GM19395 (cell line): ENCODE measurements at regions not wholly inside any gene's neighbourhood (a gene's known extent, or its start where the extent isn't known, plus 50 kb on each side); places are given as distances from the start of the nearest gene placed in this dataset.
A peak's percentile ranks its signal among the peaks of the same experiment; 100 is the strongest.

ENCODE experiments used
- ATAC-seq: cut with Tn5 transposase; IDR thresholded peaks from one replicate; pipeline ENCODE4 v1.9.1; 2021; ENCODE audit warnings: mild to moderate bottlenecking, moderate library complexity; ENCODE audit not compliant: unreplicated experiment

GRCh38 chr1:219477861-219478260 lies 135.0 kb downstream of the ZC3H11B start:
- ATAC-seq, result no peak

GRCh38 chr1:219476716-219477115 lies 136.2 kb downstream of the ZC3H11B start:
- ATAC-seq, result peak; percentile 48

- ATAC-seq, result peak; percentile 76
These were observed 136.8 kb downstream of the ZC3H11B start for GRCh38 chr1:219476116-219476515.

- ATAC-seq, result peak; percentile 58
These were observed 140.3 kb downstream of the ZC3H11B start for GRCh38 chr1:219472596-219472995.

- ATAC-seq, result no peak
These were observed 145.4 kb downstream of the ZC3H11B start for GRCh38 chr1:219467524-219467923.

GRCh38 chr1:219466766-219467165 lies 146.1 kb downstream of the ZC3H11B start:
- no peak for ATAC-seq

- peak; percentile 62 for ATAC-seq
These were observed 147.5 kb downstream of the ZC3H11B start for GRCh38 chr1:219465212-219466093.

- ATAC-seq, result no peak
These were observed 149.3 kb downstream of the ZC3H11B start for GRCh38 chr1:219463636-219464035.

- no peak for ATAC-seq
These were observed 150.9 kb downstream of the ZC3H11B start for GRCh38 chr1:219461981-219462400.

- ATAC-seq, result peak; percentile 77
These were observed 151.7 kb downstream of the ZC3H11B start for GRCh38 chr1:219460896-219461815.

- peak; percentile 32 for ATAC-seq
These were observed 152.6 kb downstream of the ZC3H11B start for GRCh38 chr1:219460081-219460895.

GRCh38 chr1:219459351-219460080 lies 153.4 kb downstream of the ZC3H11B start:
- ATAC-seq, result no peak

- no peak for ATAC-seq
These were observed 166.6 kb downstream of the ZC3H11B start for GRCh38 chr1:219446288-219446687.

- ATAC-seq, result no peak
These were observed 167.0 kb downstream of the ZC3H11B start for GRCh38 chr1:219445864-219446263.

- no peak for ATAC-seq
These were observed 168.4 kb downstream of the ZC3H11B start for GRCh38 chr1:219444474-219444873.

GRCh38 chr1:219443763-219444162 lies 169.1 kb downstream of the ZC3H11B start:
- no peak for ATAC-seq

GRCh38 chr1:219442611-219443061 lies 170.3 kb downstream of the ZC3H11B start:
- no peak for ATAC-seq

- ATAC-seq, result no peak
These were observed 171.0 kb downstream of the ZC3H11B start for GRCh38 chr1:219441884-219442283.

- no peak for ATAC-seq
These were observed 173.5 kb downstream of the ZC3H11B start for GRCh38 chr1:219439376-219439775.

- ATAC-seq, result no peak
These were observed 174.5 kb downstream of the ZC3H11B start for GRCh38 chr1:219438386-219438785.
